Stimulated activated CD8-positive, alpha-beta memory T cell treated with anti-CD3 and anti-CD28 coated beads, Interleukin-15, amount 100 ng/mL, for 4 hours (primary cell): ENCODE measurements at regions not wholly inside any gene's neighbourhood (a gene's known extent, or its start where the extent isn't known, plus 50 kb on each side); places are given as distances from the start of the nearest gene placed in this dataset.
"Not testable (repeated sequence)": the region's sequence is repeated elsewhere in the genome, so short reads cannot be mapped to it uniquely, and the experiment has no call there.

Source experiments
- DNase-seq, 2 donors: peaks; one replicate each; pipeline ENCODE4 v3.0.0-alpha.2; 2020; ENCODE audit warnings: low read depth in 2 of 2

DNA sequence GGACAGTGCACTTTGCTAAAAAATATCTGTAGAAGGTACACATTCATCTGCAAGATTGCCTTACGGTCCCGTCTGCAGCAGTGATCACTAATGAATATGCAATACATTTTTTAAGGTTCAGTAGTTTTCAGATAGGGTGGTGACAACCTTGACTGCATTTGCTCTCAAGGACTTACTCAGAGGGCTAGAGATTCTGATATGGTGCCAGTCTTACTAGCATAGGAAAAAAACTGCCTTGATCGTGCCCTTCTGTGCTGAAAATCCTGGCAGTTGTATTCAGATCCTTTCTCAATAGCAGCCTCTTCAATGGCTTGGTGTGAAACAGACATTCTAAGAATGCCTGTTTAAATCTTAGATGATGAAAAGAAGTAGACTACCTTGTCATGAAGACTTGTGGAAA is 411.9 kb upstream of the CCDC54 start:
- DNase-seq = no peak

DNA sequence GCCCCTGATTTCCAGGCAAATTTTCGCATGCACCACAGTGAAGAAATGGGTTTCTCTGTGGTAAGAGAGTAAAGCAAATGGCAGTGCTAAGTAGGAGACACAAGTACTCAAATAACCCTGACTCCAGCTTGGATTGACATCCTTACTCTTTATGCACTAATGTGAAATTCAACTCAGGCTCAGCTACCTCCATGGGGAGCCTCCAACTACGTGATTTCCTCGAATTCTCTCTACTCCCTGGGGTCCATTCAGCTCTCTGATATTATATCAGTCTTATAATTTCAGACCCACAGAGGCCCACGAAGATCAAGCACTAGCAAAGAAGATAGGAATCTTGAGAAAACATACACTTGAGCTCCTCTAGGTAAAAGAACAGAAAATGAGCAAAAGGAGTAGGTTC is 407.6 kb upstream of the CCDC54 start:
- no peak for DNase-seq

DNA sequence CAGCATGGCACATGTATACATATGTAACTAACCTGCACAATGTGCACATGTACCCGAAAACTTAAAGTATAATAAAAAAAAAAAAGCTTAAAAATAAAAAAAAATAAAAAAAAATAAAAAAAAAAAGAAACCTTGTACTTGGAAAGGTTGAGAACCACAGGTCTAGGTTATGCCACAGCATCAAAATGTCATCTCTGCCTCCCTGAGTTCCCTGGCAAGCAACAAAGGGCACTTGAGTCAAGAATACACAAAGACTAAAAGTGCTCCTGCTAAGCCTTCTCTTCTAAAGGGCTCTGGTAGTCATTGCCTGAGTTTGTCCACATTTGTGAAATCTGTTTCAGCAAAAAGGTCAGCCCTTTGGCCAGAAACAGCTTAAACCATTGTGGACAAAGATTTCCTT is 395.8 kb upstream of the CCDC54 start:
- no peak for DNase-seq

DNA sequence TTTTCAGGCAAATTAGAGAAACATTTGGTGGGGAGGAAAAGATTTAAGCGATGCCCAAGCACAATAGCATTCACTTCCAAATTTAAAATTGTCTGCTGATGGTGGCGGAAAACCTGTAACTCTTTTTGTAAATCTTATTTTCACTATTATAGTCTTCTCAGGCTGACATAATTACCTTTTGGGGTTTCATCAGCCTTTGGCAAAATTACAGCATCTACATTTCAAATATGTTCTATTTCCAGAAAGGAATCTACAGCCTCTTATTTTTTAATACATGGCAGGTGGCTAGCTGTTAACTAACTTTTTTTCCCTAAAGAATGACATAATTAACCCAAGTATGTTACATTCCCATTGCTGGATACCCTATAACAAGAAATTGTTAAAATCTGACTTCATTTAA is 391.5 kb upstream of the CCDC54 start:
- DNase-seq = no peak

DNA sequence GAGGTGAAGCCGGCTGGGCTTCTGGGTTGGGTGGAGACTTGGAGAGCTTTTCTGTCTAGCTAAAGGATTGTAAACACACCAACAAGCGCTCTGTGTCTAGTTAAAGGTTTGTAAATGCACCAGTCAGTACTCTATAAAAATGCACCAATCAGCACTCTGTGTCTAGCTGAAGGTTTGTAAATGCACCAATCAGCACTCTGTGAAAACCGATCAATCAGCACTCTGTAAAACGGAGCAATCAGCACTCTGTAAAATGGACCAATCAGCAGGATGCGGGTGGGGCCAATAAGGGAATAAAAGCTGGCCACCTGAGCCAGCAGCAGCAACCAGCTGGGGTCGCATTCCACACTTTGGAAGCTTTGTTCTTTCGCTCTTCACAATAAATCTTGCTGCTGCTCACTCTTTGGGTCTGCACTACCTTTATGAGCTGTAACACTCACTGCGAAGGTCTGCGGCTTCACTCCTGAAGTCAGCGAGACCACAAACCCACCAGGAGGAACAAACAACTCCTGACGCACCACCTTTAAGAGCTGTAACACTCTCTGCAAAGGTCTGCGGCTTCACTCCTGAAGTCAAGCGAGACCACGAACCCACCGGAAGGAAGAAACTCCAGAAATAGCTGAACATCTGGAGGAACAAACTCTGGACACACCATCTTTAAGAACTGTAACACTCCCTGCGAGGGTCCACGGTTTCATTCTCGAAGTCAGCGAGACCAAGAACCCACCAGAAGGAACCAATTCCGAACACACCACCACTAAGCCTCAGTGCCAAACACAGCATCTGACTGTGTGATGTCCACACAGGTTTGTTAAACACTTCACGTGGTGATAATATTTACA is 378.2 kb upstream of the CCDC54 start:
- DNase-seq = not testable (repeated sequence)

DNA sequence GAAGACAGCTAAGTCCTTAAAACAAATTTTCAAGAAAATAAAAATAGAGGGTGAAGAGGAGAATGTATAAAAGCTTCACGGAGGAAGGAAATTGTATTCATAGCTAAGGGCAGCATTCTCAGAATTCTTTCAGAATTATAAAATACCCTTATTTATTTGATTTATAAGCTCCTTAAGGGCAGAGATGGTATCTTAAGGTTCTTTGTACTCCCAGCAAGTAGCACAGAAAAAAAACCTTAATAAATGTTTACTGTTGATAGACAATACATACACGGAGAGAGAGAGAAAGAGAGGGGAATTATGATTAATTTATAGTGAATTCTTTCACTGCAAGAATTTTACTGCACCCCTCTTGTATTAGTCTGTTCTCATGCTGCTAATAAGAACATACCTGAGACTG is 375.6 kb upstream of the CCDC54 start:
- no peak for DNase-seq

DNA sequence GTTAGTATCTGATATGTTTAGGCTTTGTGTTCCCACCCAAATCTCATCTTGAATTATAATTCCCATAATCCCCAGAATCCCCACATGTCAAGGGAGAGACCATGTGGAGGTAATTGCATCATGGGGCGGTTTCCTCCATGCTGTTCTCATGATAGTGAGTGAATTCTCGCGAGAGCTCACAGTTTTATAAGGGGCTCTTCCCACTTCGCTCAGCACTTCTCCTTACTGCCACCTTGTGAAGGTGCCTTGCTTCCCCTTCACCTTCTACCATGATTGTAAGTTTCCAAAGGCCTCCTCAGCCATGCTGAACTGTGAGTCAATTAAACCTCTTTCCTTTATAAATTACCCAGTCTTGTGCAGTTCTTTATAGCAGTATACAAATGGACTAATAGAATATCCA is 371.9 kb upstream of the CCDC54 start:
- DNase-seq = not testable (repeated sequence)

DNA sequence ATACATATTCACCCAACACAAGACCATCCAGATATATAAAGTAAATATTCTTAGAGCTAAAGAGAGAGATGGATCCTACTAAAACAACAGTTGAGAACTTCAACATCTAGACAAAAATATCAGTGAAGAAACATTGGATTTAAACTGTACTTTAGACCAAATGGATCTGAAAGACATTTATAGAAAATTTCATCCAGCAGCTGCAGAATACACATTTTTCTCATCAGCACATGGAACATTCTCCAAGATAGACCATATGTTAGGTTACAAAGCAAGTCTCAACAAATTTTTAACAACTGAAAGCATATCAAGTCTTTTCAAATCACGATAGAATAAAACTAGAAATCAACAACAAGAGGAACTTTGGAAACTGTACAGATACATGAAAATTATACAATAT is 369.0 kb upstream of the CCDC54 start:
- DNase-seq = no peak

DNA sequence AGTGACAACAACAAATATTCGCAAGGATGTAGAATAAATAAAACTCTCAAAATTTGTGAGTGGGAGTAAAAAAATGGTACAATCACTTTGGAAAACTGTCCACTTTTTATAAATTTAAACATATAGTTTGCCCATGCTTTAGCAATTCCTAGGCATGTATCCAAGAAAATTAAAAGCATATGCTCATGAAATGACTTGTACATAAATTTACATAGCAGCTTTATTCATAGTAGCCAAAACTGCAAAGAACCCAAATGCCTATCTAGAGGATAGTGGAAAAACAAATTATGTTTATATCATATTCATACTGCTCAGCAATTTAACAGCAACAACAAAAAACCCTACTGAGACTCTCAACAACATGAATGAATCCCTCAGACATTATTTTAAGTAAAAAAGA is 363.6 kb upstream of the CCDC54 start:
- no peak for DNase-seq

DNA sequence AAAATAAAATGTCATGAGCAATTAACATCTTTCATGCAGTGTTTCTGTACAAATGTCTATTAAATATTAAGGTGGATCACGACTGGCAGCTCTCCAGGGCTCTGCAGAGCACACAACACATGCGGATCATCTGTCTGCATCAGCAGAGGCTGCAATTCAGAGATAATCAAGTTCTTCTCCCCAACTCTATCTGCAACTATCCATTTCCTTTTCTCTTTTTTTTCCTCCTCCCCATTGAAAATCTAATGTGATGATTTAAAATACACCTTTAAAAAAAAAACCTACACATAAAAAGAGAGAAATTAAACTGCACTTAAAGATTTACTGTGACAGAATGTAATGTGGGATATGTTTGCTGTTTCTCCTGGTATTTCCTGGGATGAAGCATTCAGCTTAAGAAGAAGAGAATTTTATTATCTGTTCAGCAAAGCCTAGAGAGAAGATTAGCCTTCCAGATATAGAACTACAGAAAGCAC is 352.6 kb upstream of the CCDC54 start:
- DNase-seq = no peak

DNA sequence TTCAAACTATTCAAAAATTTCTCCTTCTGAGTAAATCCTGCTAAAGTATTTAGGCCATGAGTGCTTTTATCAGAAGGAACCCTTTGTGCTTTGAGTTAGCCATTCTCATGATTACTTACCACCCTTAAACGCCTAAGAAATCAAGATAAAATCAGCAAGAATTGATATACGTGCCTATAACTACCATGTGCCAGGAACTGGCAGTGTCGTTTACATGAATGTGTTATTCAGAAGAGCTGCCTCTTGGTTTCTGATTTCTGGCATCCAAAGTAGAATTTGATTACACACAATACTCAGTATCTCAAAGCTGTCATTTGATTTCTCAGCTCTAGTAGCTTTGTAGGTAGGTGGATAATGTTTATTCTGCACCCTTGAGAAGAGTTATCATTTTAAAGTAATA is 351.3 kb upstream of the CCDC54 start:
- no peak for DNase-seq

DNA sequence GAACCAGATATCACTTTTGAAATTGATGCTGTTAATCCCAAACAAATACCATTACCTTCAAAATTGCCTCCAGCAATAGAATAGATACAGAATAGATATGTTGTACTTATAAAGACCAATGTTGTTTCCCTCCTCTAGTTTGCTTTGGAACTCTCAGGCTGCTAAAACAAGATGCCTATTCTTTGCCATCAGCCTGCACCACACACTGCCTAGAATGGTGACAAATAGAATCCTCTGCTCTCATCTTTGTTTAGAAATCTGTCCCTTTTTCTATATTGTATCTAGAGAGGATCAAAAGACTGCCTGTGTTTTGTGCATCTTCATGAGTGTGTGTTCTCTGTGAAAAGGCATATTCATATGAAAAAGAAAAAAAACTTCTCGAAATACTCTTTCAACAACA is 349.2 kb upstream of the CCDC54 start:
- no peak for DNase-seq

DNA sequence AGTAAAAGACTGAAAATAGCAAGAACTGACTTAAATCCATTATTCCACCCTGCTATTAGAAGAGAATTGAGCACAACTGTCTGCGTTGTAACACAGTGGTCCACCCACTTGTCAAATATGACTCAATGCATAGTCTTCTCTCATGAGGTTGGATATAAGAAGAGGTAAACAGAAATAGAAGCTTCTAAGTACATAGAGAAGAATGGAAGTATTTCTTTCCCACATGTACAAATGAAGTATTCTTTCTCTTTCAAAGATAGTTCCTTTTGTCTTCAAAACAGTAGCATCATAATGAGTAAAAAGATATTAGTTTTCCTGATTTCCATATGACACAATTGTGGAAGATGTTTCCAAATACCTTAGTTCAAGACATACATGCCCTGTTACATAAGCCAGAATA is 348.6 kb upstream of the CCDC54 start:
- DNase-seq = no peak

DNA sequence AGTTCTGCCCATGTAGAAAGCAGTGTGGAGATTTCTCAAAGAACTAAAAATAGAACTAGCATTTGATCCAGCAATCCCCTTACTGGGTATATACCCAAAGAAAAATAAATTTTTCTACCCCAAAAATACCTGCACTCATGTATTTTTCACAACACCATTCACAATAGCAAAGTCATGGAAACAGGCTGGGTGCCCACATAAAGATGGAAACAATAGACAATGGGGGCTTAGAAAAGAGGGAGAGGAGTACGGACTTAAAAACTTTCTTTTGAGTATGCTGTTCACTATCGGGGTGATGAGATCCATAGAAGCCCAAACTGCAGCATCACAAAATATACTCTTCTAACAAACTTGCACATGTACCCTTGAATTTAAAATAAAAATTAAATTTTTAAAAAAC is 345.1 kb upstream of the CCDC54 start:
- no peak for DNase-seq

DNA sequence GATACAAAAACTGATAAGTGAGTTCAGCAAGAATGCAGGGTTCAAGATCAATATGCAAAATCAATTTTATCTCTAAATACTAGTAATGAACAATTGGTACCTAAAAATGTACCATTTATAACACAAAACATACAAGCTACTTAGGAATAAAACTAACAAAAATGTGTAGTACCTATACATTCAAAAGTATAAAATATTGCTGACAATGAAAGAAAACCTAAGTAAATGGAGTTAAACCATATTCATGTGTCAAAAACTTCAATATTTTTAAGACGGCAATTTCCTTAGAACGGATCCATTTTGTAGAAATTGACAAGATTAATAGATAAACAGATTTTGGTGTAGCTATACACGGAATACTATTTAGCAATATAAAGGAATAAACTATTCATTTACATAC is 343.1 kb upstream of the CCDC54 start:
- no peak for DNase-seq

DNA sequence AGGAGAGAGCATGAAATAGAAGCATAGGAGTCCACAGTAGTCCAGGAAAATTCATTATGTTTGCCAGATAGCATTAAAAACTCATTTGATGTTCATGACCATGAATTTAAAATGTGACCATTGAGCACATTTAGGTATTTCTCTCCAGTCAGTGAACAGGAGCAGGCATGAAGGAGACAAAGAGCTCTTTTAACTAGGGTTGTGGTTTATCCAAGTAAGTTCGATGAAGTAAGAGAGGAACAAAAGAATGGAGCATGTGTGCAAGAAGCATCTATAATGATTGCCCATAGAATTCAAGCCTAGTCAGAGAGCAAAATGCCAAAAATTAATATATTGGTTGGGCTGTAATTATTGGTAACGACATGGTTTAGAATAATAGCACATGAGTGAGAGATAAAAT is 342.1 kb upstream of the CCDC54 start:
- no peak for DNase-seq

DNA sequence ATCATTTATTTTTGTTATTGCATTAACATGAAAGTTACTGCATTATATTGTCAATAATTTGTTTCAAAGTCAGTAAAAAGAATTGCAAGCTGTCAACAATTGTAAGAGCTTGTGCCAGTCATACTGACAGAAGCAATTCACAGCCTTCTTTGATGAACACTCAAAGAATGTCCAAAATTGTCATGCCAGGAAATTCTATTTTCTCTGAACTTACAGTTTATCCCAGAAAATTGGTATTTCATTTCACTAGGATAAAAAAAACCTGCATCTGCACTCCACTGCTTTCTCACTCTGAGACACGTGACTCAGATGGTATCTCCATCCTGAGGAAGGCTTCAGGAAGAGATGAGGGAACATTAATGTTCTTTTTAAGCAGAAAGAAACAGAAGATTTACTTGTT is 332.6 kb upstream of the CCDC54 start:
- no peak for DNase-seq

DNA sequence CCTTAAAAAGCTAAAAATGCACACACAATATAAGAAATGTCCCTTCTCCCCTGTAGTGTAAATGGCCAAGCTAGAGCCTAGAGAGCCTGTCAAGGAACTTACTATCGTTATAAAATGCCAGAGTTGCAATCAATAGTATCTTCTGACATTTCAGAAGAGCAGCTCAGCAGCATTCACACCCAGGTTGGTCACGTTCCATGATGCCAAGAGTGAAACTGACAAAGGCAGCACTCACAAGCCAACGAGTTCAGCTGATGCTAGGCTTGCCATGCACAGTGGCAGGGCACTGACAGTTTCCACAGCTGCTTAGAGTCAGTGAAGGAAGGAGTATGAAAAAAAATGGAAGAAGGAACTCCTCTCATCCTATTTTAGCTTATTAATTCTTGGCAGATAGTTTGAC is 331.4 kb upstream of the CCDC54 start:
- no peak for DNase-seq

DNA sequence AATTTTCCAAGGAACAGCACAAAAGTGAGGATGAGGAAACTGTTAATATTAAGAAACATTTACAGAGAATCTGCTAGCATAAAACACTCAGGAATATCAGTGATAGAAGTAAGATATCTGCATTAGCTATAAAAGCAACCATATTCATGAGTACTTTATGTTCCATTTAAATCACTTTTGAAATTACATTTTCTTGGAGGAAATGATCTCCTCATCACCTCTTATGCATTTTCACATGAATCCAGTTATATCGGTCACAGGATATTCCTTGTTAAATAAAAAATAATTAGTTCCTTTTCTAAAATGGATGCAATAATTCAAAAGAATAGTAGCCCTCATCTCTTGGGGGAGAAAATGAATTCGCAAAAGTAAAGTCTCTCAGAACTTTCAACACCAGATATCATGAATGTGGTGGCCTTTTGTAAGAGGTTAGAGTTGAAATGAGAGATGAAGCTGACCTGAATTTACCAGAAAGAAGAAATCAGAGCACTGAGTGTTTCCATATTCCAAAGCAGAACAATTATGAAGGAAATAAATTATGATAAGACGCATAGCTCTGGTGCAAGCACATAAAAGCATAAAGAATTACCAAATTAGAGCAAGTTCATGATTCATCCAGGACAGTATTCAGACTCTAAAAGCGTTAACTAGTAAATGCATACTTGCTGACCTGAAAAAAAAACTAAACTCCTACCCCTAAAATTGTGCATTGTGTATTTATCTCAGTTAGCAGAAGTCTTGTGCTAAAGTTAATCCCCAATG is 321.9 kb upstream of the CCDC54 start:
- no peak for DNase-seq

DNA sequence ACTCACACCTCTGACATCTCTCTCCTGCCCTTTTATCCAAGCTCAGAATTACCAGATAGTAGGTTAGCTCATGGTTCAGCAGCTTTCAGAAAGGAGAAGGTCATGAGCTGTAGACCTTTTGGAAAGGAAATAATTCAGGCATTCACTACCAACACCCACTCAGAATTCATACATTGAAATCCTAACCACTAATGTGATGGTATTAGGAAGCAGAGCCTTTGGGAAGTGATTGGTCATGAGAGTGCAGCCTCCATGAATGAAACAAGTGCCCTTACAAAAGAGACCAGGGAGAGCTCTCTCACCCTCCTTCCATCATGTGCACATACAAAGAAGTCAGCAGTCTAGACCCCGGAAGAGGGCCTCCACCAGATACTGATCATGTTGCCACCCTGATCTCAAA is 315.8 kb upstream of the CCDC54 start:
- no peak for DNase-seq

DNA sequence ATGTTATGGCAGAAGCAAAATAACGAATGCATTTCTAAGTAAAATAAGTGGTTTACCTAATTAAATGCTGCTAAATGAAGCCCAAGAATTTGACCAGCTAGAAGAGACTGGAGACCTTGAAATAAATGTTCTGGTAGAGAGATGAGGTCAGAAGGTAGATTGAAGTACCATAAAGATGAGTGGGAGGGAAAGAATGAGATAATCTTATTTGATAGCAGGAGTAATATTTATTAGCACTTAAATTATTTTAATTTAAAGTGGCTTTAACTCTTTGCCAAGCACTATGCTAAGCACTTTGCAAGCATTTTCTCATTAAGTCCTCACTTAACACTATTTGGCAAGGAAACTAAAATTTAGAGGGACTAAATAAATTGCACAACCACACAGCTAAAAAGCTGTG is 314.9 kb upstream of the CCDC54 start:
- no peak for DNase-seq

DNA sequence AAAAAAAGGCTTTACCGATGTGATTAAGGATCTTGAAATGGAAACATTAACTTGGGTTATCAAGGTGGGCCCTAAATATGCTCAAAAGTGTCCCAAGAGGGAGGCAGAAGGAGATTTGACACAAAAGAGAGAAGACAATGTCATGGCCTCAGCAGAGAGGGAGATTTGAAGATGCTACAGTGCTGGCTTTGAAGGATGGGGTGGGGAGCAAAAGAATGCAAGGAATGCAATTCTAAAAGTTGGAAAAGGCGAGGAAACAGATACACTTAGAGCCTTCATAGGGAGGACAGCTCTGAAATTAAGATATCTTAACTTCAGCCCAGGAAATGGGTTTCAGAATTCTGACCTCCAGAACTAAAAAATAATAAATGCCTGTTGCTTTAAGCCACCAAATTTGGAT is 314.5 kb upstream of the CCDC54 start:
- DNase-seq = no peak

DNA sequence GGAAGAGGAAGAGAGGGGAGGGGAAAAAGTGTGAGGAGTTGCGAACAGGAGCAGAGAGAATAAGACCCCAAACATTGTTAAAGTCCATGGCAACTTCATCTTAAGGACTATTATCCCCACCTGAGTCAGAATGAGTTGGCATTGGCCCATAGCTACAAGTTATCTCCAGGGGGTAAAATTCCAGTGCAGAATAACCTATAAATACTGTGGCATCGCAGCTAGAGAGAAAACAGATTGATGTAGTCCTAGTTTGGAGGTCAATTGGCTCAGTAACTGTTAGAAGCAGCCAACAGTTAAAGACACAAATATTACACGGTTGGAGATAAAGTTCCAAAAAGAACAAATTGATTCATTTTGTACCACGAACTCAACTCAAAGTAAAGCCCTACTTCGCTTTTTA is 313.9 kb upstream of the CCDC54 start:
- DNase-seq = no peak
